ENCODE measurements at regions not wholly inside any gene's neighbourhood (a gene's known extent, or its start where the extent isn't known, plus 50 kb on each side); places are given as distances from the start of the nearest gene placed in this dataset.

- no peak for DNase-seq
These were observed 404.9 kb downstream of the PCDH7 start for GRCh38 chr4:31125061-31125460.

- no peak for DNase-seq
These were observed 405.3 kb downstream of the PCDH7 start for GRCh38 chr4:31125496-31125895.

GRCh38 chr4:31126881-31127398, 406.8 kb downstream of the PCDH7 start:
- no peak for DNase-seq

GRCh38 chr4:31130930-31131329, 410.8 kb downstream of the PCDH7 start:
- no peak for DNase-seq

GRCh38 chr4:31134720-31135119, 414.6 kb downstream of the PCDH7 start:
- no peak for DNase-seq

- DNase-seq, result no peak
These were observed 419.6 kb downstream of the PCDH7 start for GRCh38 chr4:31139767-31140166.

GRCh38 chr4:31141095-31141831, 421.1 kb downstream of the PCDH7 start:
- no peak for DNase-seq

GRCh38 chr4:31141832-31142142, 421.6 kb downstream of the PCDH7 start:
- no peak for DNase-seq

GRCh38 chr4:31146366-31146765, 426.2 kb downstream of the PCDH7 start:
- DNase-seq, result no peak

GRCh38 chr4:31148990-31149389, 428.8 kb downstream of the PCDH7 start:
- DNase-seq, result no peak

GRCh38 chr4:31156221-31156620, 436.1 kb downstream of the PCDH7 start:
- no peak for DNase-seq

GRCh38 chr4:31160146-31160545, 440.0 kb downstream of the PCDH7 start:
- no peak for DNase-seq

- no peak for DNase-seq
These were observed 449.7 kb downstream of the PCDH7 start for GRCh38 chr4:31169846-31170245.

- DNase-seq, result no peak
These were observed 451.2 kb downstream of the PCDH7 start for GRCh38 chr4:31171362-31171761.

GRCh38 chr4:31175242-31175910, 455.2 kb downstream of the PCDH7 start:
- DNase-seq, result no peak

GRCh38 chr4:31183256-31183655, 463.1 kb downstream of the PCDH7 start:
- DNase-seq, result no peak

- DNase-seq, result no peak
These were observed 464.9 kb downstream of the PCDH7 start for GRCh38 chr4:31185014-31185585.

- no peak for DNase-seq
These were observed 467.8 kb downstream of the PCDH7 start for GRCh38 chr4:31187979-31188378.

- DNase-seq, result no peak
These were observed 469.8 kb downstream of the PCDH7 start for GRCh38 chr4:31189938-31190337.

GRCh38 chr4:31190671-31191070, 470.5 kb downstream of the PCDH7 start:
- DNase-seq, result no peak

GRCh38 chr4:31192341-31192740, 472.2 kb downstream of the PCDH7 start:
- DNase-seq, result no peak

- DNase-seq, result no peak
These were observed 473.4 kb downstream of the PCDH7 start for GRCh38 chr4:31193521-31193920.

- no peak for DNase-seq
These were observed 474.7 kb downstream of the PCDH7 start for GRCh38 chr4:31194823-31195222.

- DNase-seq, result no peak
These were observed 479.5 kb downstream of the PCDH7 start for GRCh38 chr4:31199644-31200043.
